Neural progenitor cell (in vitro differentiated cells): ENCODE measurements at regions not wholly inside any gene's neighbourhood (a gene's known extent, or its start where the extent isn't known, plus 50 kb on each side); places are given as distances from the start of the nearest gene placed in this dataset.
"Not testable (repeated sequence)": the region's sequence is repeated elsewhere in the genome, so short reads cannot be mapped to it uniquely, and the experiment has no call there.

Experiments used
- DNase-seq: peaks from one replicate; pipeline ENCODE4 v3.0.0-alpha.2; 2016; ENCODE audit warnings: low spot score
- H2AFZ ChIP-seq: fragments of 200-600 bp; sonication (generic); replicated peaks from 2 replicates; pipeline ENCODE4 v1.6.1; 2016; ENCODE audit warnings: antibody characterized with exemption
- H3F3A ChIP-seq: fragments of 200-600 bp; sonication (generic); 2 replicates; pipeline ENCODE4 v1.6.1; 2016; ENCODE audit warnings: antibody characterized with exemption, low read depth
- H3K27ac ChIP-seq: fragments of 200-600 bp; sonication (generic); 2 replicates; pipeline ENCODE4 v1.5.1; 2016; ENCODE audit warnings: mild to moderate bottlenecking
- H3K27me3 ChIP-seq: fragments of 200-600 bp; sonication (generic); 2 replicates; pipeline ENCODE4 v1.6.1; 2016; ENCODE audit warnings: mild to moderate bottlenecking, moderate library complexity
- H3K36me3 ChIP-seq: fragments of 200-600 bp; sonication (generic); 2 replicates; pipeline ENCODE4 v1.5.1; 2016
- H3K4me1 ChIP-seq: fragments of 200-600 bp; sonication (generic); 2 replicates; pipeline ENCODE4 v1.6.1; 2016; ENCODE audit warnings: mixed run types
- H3K4me2 ChIP-seq: fragments of 200-600 bp; sonication (generic); 2 replicates; pipeline ENCODE4 v1.6.1; 2016
- H3K4me3 ChIP-seq: fragments of 200-600 bp; sonication (generic); 2 replicates; pipeline ENCODE4 v1.5.1; 2016
- H3K79me2 ChIP-seq: fragments of 200-600 bp; sonication (generic); 2 replicates; pipeline ENCODE4 v1.6.1; 2016; ENCODE audit warnings: low read depth
- H3K9ac ChIP-seq: fragments of 200-600 bp; sonication (generic); 2 replicates; pipeline ENCODE4 v1.6.1; 2016
- H3K9me3 ChIP-seq: fragments of 200-600 bp; sonication (generic); 2 replicates; pipeline ENCODE4 v1.5.1; 2016; ENCODE audit warnings: low read depth
- H4K20me1 ChIP-seq: fragments of 200-600 bp; sonication (generic); 2 replicates; pipeline ENCODE4 v1.6.1; 2016; ENCODE audit warnings: low read depth
- H3K27ac Mint-ChIP-seq: 3 replicates; pipeline ENCODE4 v1.8.0; 2021; ENCODE audit warnings: mixed read lengths
- H3K27me3 Mint-ChIP-seq: 2 replicates; pipeline ENCODE4 v1.8.0; 2022; ENCODE audit warnings: low read depth, mild to moderate bottlenecking, inconsistent platforms, moderate library complexity, mixed read lengths; ENCODE audit not compliant: insufficient read depth
- H3K36me3 Mint-ChIP-seq: 3 replicates; pipeline ENCODE4 v1.8.0; 2021; ENCODE audit warnings: mixed read lengths
- H3K4me1 Mint-ChIP-seq: 3 replicates; pipeline ENCODE4 v1.8.0; 2021; ENCODE audit warnings: mixed read lengths
- H3K4me3 Mint-ChIP-seq: 3 replicates; pipeline ENCODE4 v1.8.0; 2021; ENCODE audit warnings: mild to moderate bottlenecking, moderate library complexity, mixed read lengths
- H3K9me3 Mint-ChIP-seq: 3 replicates; pipeline ENCODE4 v1.8.0; 2020; ENCODE audit warnings: mixed read lengths
- EZH2 ChIP-seq: fragments of 200-600 bp; sonication (generic); IDR thresholded peaks from 2 replicates; pipeline ENCODE4 v1.6.1; 2017; ENCODE audit warnings: antibody characterized with exemption, mild to moderate bottlenecking, moderate library complexity
- EZH2phosphoT487 ChIP-seq: fragments of 200-600 bp; sonication (generic); IDR thresholded peaks from 2 replicates; pipeline ENCODE4 v1.6.1; 2017; ENCODE audit warnings: antibody characterized with exemption
- TF ChIP-seq, protein P1 (sequence below): fragments of 200-600 bp; sonication (generic); IDR thresholded peaks from 2 replicates; pipeline ENCODE4 v1.5.1; 2017; ENCODE audit warnings: antibody characterized with exemption, mild to moderate bottlenecking

DNA sequence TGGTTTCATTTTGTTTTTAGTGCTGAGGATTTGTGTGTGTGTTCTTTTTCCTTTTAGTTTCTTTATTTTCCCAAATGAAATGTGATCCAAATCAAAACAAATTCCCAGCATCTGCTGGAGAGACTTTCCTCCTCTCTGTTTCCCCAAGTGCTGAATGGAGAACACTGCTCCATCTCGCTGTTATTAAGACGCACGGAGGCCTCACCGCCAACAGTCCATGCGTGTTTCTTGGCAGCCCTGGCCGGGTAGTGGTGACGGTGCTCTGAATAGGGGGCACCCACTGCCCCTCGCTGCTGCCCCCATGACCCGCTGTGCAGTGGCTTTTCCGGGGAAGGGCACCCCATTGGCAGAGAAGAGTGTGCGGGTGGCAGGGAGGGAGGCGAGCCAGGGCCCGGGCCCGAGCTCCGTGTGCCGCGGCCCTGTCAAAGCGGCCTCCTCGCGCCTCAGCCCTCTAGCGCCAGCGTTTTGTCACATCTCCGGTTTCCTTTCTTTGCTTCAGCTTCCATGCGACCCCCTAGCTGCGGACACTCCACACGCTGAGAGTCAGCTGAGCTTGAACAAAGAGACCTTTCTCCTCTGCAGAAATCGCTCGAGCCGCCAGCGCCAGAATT is 473.7 kb upstream of the SALL3 start:
- peaks cover 38% of the 10 kb centered on the region for H3K4me1 Mint-ChIP-seq
- Histone ChIP-seq H4K20me1 (no peaks in the 10 kb centered on the region), H3K9ac (no peak overlapping the region), H3K36me3 (no peaks in the 10 kb centered on the region), H3K4me3 (no peak overlapping the region), H2AFZ (peak overlapping the region; percentile 78), H3K79me2 (no peaks in the 10 kb centered on the region), H3K27me3 (no peaks in the 10 kb centered on the region), H3K27ac (no peak overlapping the region), H3K4me2 (peak overlapping the region; percentile 33), H3F3A (no peaks in the 10 kb centered on the region), H3K4me1 (peaks cover 9% of the 10 kb centered on the region), H3K9me3 (no peaks in the 10 kb centered on the region)
- H3K27me3 Mint-ChIP-seq: peaks cover 20% of the 10 kb centered on the region
- H3K36me3 Mint-ChIP-seq: no peaks in the 10 kb centered on the region
- H3K27ac Mint-ChIP-seq: peak overlapping the region; percentile 98
- peak; percentile 91 for DNase-seq
- TF ChIP-seq EZH2 (no peak), EZH2phosphoT487 (no peak)
- TF ChIP-seq, protein P1, sequence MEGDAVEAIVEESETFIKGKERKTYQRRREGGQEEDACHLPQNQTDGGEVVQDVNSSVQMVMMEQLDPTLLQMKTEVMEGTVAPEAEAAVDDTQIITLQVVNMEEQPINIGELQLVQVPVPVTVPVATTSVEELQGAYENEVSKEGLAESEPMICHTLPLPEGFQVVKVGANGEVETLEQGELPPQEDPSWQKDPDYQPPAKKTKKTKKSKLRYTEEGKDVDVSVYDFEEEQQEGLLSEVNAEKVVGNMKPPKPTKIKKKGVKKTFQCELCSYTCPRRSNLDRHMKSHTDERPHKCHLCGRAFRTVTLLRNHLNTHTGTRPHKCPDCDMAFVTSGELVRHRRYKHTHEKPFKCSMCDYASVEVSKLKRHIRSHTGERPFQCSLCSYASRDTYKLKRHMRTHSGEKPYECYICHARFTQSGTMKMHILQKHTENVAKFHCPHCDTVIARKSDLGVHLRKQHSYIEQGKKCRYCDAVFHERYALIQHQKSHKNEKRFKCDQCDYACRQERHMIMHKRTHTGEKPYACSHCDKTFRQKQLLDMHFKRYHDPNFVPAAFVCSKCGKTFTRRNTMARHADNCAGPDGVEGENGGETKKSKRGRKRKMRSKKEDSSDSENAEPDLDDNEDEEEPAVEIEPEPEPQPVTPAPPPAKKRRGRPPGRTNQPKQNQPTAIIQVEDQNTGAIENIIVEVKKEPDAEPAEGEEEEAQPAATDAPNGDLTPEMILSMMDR: peak; percentile 49
- H3K9me3 Mint-ChIP-seq: peaks cover 14% of the 10 kb centered on the region
- peak overlapping the region; percentile 67 for H3K4me3 Mint-ChIP-seq

DNA sequence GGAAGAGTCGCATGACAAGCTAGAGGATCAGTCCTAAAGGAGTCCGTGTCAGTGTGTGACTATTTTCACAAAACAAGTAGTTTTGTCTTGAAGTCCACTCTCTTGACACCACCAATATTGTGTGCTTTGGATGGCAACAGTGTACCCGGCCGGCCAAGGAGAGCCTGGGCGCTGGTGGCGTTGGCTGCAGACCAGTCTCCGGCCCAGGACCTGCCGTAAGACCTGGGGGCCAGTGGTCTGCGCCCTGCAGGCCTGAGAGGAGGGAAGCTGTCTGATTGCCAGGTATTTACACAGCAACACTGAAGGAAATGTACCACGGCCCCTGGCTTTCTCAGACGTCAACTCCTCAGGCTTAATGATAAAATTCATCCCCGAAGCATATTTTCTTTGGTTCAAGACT is 472.4 kb upstream of the SALL3 start:
- H3K4me3 Mint-ChIP-seq: no peak overlapping the region
- peaks cover 14% of the 10 kb centered on the region for H3K9me3 Mint-ChIP-seq
- H3F3A ChIP-seq: no peaks in the 10 kb centered on the region
- TF ChIP-seq EZH2phosphoT487 (no peak), EZH2 (no peak)
- TF ChIP-seq, protein P1: no peak
- no peak overlapping the region for H3K4me3 ChIP-seq
- H3K4me1 Mint-ChIP-seq: peaks cover 38% of the 10 kb centered on the region
- H3K9ac ChIP-seq: no peak overlapping the region
- DNase-seq: no peak
- H2AFZ ChIP-seq: peak overlapping the region; percentile 42
- H3K27me3 ChIP-seq: no peaks in the 10 kb centered on the region
- no peak overlapping the region for H3K4me2 ChIP-seq
- peaks cover 9% of the 10 kb centered on the region for H3K4me1 ChIP-seq
- no peaks in the 10 kb centered on the region for H3K9me3 ChIP-seq
- no peaks in the 10 kb centered on the region for H3K79me2 ChIP-seq
- no peak overlapping the region for H3K27ac ChIP-seq
- no peaks in the 10 kb centered on the region for H4K20me1 ChIP-seq
- H3K36me3 Mint-ChIP-seq: no peaks in the 10 kb centered on the region
- H3K36me3 ChIP-seq: no peaks in the 10 kb centered on the region
- H3K27me3 Mint-ChIP-seq: peaks cover 20% of the 10 kb centered on the region
- H3K27ac Mint-ChIP-seq: peak overlapping the region; percentile 86

DNA sequence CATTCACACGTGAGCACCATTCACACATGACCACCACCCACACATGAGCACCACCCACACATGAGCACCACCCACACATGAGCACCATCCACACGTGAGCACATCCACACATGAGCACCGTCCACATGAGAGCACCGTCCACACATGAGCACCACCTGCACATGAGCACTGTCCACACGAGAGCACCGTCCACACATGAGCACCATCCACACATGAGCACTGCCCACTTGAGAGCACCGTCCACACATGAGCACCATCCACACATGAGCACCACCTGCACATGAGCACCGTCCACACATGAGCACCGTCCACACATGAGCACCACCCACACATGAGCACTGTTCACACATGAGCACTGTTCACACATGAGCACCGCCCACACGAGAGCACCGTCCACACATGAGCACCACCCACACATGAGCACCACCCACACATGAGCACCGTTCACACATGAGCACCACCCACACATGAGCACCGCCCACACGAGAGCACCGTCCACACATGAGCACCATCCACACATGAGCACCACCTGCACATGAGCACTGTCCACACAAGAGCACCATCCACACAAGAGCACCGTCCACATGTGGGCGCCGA is 471.3 kb upstream of the SALL3 start:
- H3K4me2 ChIP-seq, H3K9me3 ChIP-seq, H3K36me3 ChIP-seq, H3K4me1 ChIP-seq, H3K9me3 Mint-ChIP-seq, H3K36me3 Mint-ChIP-seq, H3K27ac ChIP-seq, H2AFZ ChIP-seq, H3K27me3 ChIP-seq, H4K20me1 ChIP-seq, H3K79me2 ChIP-seq, DNase-seq, H3F3A ChIP-seq, H3K4me3 ChIP-seq, H3K9ac ChIP-seq: not testable (repeated sequence)
- H3K4me3 Mint-ChIP-seq: peak overlapping the region; percentile 46
- H3K4me1 Mint-ChIP-seq: peaks cover 38% of the 10 kb centered on the region
- H3K27me3 Mint-ChIP-seq: peaks cover 20% of the 10 kb centered on the region
- H3K27ac Mint-ChIP-seq: peak overlapping the region; percentile 80

- no peak for TF ChIP-seq EZH2
- TF ChIP-seq, protein P1: no peak
- no peak for TF ChIP-seq EZH2phosphoT487
- H3K4me1 Mint-ChIP-seq: peaks cover 34% of the 10 kb centered on the region
- no peak overlapping the region for H2AFZ ChIP-seq
- no peaks in the 10 kb centered on the region for H4K20me1 ChIP-seq
- no peak overlapping the region for H3K4me3 ChIP-seq
- no peaks in the 10 kb centered on the region for H3K36me3 ChIP-seq
- no peaks in the 10 kb centered on the region for H3K27me3 ChIP-seq
- H3F3A ChIP-seq: no peaks in the 10 kb centered on the region
- peaks cover 15% of the 10 kb centered on the region for H3K27me3 Mint-ChIP-seq
- peaks cover 4% of the 10 kb centered on the region for H3K9me3 Mint-ChIP-seq
- H3K4me2 ChIP-seq: no peak overlapping the region
- no peak for DNase-seq
- no peak overlapping the region for H3K27ac ChIP-seq
- no peak overlapping the region for H3K4me3 Mint-ChIP-seq
- H3K27ac Mint-ChIP-seq: peak overlapping the region; percentile 1
- H3K36me3 Mint-ChIP-seq: no peaks in the 10 kb centered on the region
- H3K9me3 ChIP-seq: no peaks in the 10 kb centered on the region
- H3K4me1 ChIP-seq: peaks cover 9% of the 10 kb centered on the region
- H3K79me2 ChIP-seq: no peaks in the 10 kb centered on the region
- H3K9ac ChIP-seq: no peak overlapping the region
Observed at GRCh38 chr18:78510091-78510490, 469.5 kb upstream of the SALL3 start.
